ENCODE measurements at regions not wholly inside any gene's neighbourhood (a gene's known extent, or its start where the extent isn't known, plus 50 kb on each side); places are given as distances from the start of the nearest gene placed in this dataset.
"Not testable (repeated sequence)": the region's sequence is repeated elsewhere in the genome, so short reads cannot be mapped to it uniquely, and the experiment has no call there.

- no peak for DNase-seq (ENCODE audit: low read depth in 4 of 4, low spot score in 3 of 4)
Measured at GRCh38 chr1:121518726-121519041, 333.9 kb downstream of the SRGAP2C start.

GRCh38 chr1:121519042-121519755 lies 334.4 kb downstream of the SRGAP2C start:
- peak in 3 of 4 donors; percentile 26 to 40 (median 39) for DNase-seq (ENCODE audit: low read depth in 4 of 4, low spot score in 3 of 4)

- DNase-seq (ENCODE audit: low read depth in 4 of 4, low spot score in 3 of 4), result not testable (repeated sequence)
Measured at GRCh38 chr1:121519756-121520286, 335.0 kb downstream of the SRGAP2C start.

GRCh38 chr1:121522061-121522759 lies 337.4 kb downstream of the SRGAP2C start:
- peak; percentile 25 to 70 (median 56) for DNase-seq (ENCODE audit: low read depth in 4 of 4, low spot score in 3 of 4)

- DNase-seq (ENCODE audit: low read depth in 4 of 4, low spot score in 3 of 4), result not testable (repeated sequence)
Measured at GRCh38 chr1:121523112-121523511, 338.3 kb downstream of the SRGAP2C start.

- DNase-seq (ENCODE audit: low read depth in 4 of 4, low spot score in 3 of 4), result no peak
Measured at GRCh38 chr1:121525355-121525754, 340.6 kb downstream of the SRGAP2C start.

GRCh38 chr1:121528958-121529357 lies 344.2 kb downstream of the SRGAP2C start:
- DNase-seq (ENCODE audit: low read depth in 4 of 4, low spot score in 3 of 4), result not testable (repeated sequence)

- DNase-seq (ENCODE audit: low read depth in 4 of 4, low spot score in 3 of 4), result not testable (repeated sequence)
Measured at GRCh38 chr1:121530026-121530425, 345.3 kb downstream of the SRGAP2C start.

GRCh38 chr1:121531747-121532146 lies 347.0 kb downstream of the SRGAP2C start:
- not testable (repeated sequence) for DNase-seq (ENCODE audit: low read depth in 4 of 4, low spot score in 3 of 4)

GRCh38 chr1:121538148-121538547 lies 353.4 kb downstream of the SRGAP2C start:
- DNase-seq (ENCODE audit: low read depth in 4 of 4, low spot score in 3 of 4), result not testable (repeated sequence)

GRCh38 chr1:121538943-121539575 lies 354.3 kb downstream of the SRGAP2C start:
- DNase-seq (ENCODE audit: low read depth in 4 of 4, low spot score in 3 of 4), result no peak

- not testable (repeated sequence) for DNase-seq (ENCODE audit: low read depth in 4 of 4, low spot score in 3 of 4)
Measured at GRCh38 chr1:121543988-121544387, 359.2 kb downstream of the SRGAP2C start.

GRCh38 chr1:121544500-121544899 lies 359.7 kb downstream of the SRGAP2C start:
- DNase-seq (ENCODE audit: low read depth in 4 of 4, low spot score in 3 of 4), result no peak

- not testable (repeated sequence) for DNase-seq (ENCODE audit: low read depth in 4 of 4, low spot score in 3 of 4)
Measured at GRCh38 chr1:121545899-121546298, 361.1 kb downstream of the SRGAP2C start.

- DNase-seq (ENCODE audit: low read depth in 4 of 4, low spot score in 3 of 4), result no peak
Measured at GRCh38 chr1:121546830-121547591, 362.2 kb downstream of the SRGAP2C start.

- DNase-seq (ENCODE audit: low read depth in 4 of 4, low spot score in 3 of 4), result not testable (repeated sequence)
Measured at GRCh38 chr1:121547726-121548125, 363.0 kb downstream of the SRGAP2C start.

- DNase-seq (ENCODE audit: low read depth in 4 of 4, low spot score in 3 of 4), result not testable (repeated sequence)
Measured at GRCh38 chr1:121550817-121551216, 366.0 kb downstream of the SRGAP2C start.

- not testable (repeated sequence) for DNase-seq (ENCODE audit: low read depth in 4 of 4, low spot score in 3 of 4)
Measured at GRCh38 chr1:121551491-121551890, 366.7 kb downstream of the SRGAP2C start.

- DNase-seq (ENCODE audit: low read depth in 4 of 4, low spot score in 3 of 4), result not testable (repeated sequence)
Measured at GRCh38 chr1:121556560-121556959, 371.8 kb downstream of the SRGAP2C start.

- not testable (repeated sequence) for DNase-seq (ENCODE audit: low read depth in 4 of 4, low spot score in 3 of 4)
Measured at GRCh38 chr1:121558034-121558433, 373.3 kb downstream of the SRGAP2C start.

GRCh38 chr1:121558514-121558913 lies 373.7 kb downstream of the SRGAP2C start:
- DNase-seq (ENCODE audit: low read depth in 4 of 4, low spot score in 3 of 4), result no peak

All from right renal pelvis (tissue), 4 donors.